ENCODE measurements at regions not wholly inside any gene's neighbourhood (a gene's known extent, or its start where the extent isn't known, plus 50 kb on each side); places are given as distances from the start of the nearest gene placed in this dataset.
"Not testable (repeated sequence)": the region's sequence is repeated elsewhere in the genome, so short reads cannot be mapped to it uniquely, and the experiment has no call there.

- H3K4me1 ChIP-seq = no peaks in the 10 kb centered on the region
- H3K27me3 ChIP-seq = no peaks in the 10 kb centered on the region
- in situ Hi-C loops (cut with MboI; ENCODE audit: low pct_ligation_motif_present in 1 of 4, low pct_unique_long_range_greater_than_20kb in 1 of 4, low sequenced_read_pairs in 3 of 4) = no loop called here
- no peaks in the 10 kb centered on the region for H3K9me3 ChIP-seq
- no peak for DNase-seq
- peaks cover 0 to 2% (median 0%) of the 10 kb centered on the region in 4 donors for H3K36me3 ChIP-seq
- TF ChIP-seq EP300 (IDR thresholded peaks at IDR 0.05; ENCODE audit: low read depth) (no peak), CTCF (IDR thresholded peaks at IDR 0.05) (no peak), POLR2AphosphoS5 (IDR thresholded peaks at IDR 0.05) (no peak), POLR2A (IDR thresholded peaks at IDR 0.05) (no peak)
- intact Hi-C loops (cut with DNase I; ENCODE audit: low total_unique reads) = no loop called here
- H3K4me3 ChIP-seq = no peak overlapping the region
- H3K27ac ChIP-seq = no peak overlapping the region
Measured at GRCh38 chr14:43408472-43408871, 1098.6 kb downstream of the FSCB start.

DNA sequence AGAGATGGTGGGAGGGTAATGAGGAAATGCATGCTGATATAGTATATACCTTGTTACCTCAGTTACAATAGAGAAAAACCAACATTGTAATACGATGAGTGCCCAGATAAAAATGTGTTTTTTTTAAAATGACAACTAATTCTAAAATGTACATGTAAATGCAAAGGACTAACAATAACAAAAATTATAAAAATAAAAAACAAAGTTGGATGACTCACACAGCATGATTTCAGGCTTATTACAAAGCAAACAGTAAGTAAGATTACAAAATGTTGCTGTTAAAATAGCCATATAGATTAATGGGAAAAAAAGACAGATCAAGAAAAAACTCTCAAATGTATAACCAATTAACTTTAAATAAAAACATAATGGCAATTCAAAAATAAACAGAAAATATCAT lies 1099.4 kb downstream of the FSCB start:
- intact Hi-C loops (cut with DNase I; ENCODE audit: low total_unique reads) (no loop called here), in situ Hi-C loops (cut with MboI; ENCODE audit: low pct_ligation_motif_present in 1 of 4, low pct_unique_long_range_greater_than_20kb in 1 of 4, low sequenced_read_pairs in 3 of 4) (no loop called here)
- Histone ChIP-seq H3K4me3 (no peak overlapping the region), H3K4me1 (no peaks in the 10 kb centered on the region), H3K9me3 (no peaks in the 10 kb centered on the region), H3K27me3 (no peaks in the 10 kb centered on the region), H3K36me3 (peaks cover 0 to 2% (median 0%) of the 10 kb centered on the region in 4 donors), H3K27ac (no peak overlapping the region)
- WGBS, 2 donors (ENCODE audit: low coverage in 1 of 2) = 54 to 85% methylated on average over 1 of the region's 1 CpG
- TF ChIP-seq POLR2AphosphoS5 (IDR thresholded peaks at IDR 0.05) (no peak), POLR2A (IDR thresholded peaks at IDR 0.05) (no peak), CTCF (IDR thresholded peaks at IDR 0.05) (no peak), EP300 (IDR thresholded peaks at IDR 0.05; ENCODE audit: low read depth) (no peak)
- DNase-seq = no peak

DNA sequence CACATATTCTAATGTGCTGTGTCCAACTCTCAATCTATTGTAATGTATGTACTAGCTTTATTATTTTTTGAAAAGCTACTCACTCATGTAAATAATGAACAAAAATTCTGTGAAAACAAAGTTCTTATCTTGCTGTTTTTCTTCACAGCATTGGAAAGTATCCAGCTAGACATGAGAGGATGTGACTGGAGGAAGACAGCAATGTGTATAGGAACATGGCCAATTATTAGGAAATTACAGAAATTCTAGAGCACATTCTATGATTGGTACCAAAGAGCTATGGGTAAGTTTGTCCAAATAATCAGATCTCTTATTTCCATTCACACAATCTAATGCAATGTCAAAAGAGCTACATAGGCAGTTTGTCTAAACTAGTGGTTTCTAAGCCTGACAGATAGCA lies 1100.2 kb downstream of the FSCB start:
- in situ Hi-C loops (cut with MboI; ENCODE audit: low pct_ligation_motif_present in 1 of 4, low pct_unique_long_range_greater_than_20kb in 1 of 4, low sequenced_read_pairs in 3 of 4) (no loop called here), intact Hi-C loops (cut with DNase I; ENCODE audit: low total_unique reads) (no loop called here)
- peaks cover 0 to 2% (median 0%) of the 10 kb centered on the region in 4 donors for H3K36me3 ChIP-seq
- H3K4me1 ChIP-seq = no peaks in the 10 kb centered on the region
- H3K4me3 ChIP-seq = no peak overlapping the region
- no peaks in the 10 kb centered on the region for H3K27me3 ChIP-seq
- TF ChIP-seq POLR2AphosphoS5 (IDR thresholded peaks at IDR 0.05) (no peak), CTCF (IDR thresholded peaks at IDR 0.05) (no peak), EP300 (IDR thresholded peaks at IDR 0.05; ENCODE audit: low read depth) (no peak), POLR2A (IDR thresholded peaks at IDR 0.05) (no peak)
- H3K27ac ChIP-seq = no peak overlapping the region
- no peaks in the 10 kb centered on the region for H3K9me3 ChIP-seq
- DNase-seq = no peak

DNA sequence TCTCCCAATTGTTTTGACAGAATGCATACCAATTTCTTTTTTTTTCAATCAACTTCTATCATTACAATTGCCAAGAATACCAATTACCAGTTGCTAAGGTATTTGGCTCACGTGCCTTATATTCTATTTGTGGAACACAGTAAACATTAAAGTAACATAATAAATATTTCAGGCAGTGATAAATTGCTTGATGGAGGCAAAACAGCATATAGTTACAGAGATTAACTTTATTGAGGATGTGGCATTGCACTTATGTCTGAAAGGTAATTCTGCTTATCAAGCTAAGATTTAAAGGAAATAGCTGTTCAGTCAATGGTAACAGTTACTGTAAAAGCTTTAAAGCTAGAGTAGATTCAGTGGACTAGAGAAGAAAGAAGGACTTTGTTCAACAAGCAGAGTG lies 1107.8 kb downstream of the FSCB start:
- in situ Hi-C loops (cut with MboI; ENCODE audit: low pct_ligation_motif_present in 1 of 4, low pct_unique_long_range_greater_than_20kb in 1 of 4, low sequenced_read_pairs in 3 of 4) (no loop called here), intact Hi-C loops (cut with DNase I; ENCODE audit: low total_unique reads) (no loop called here)
- TF ChIP-seq CTCF (IDR thresholded peaks at IDR 0.05) (no peak), EP300 (IDR thresholded peaks at IDR 0.05; ENCODE audit: low read depth) (no peak), POLR2AphosphoS5 (IDR thresholded peaks at IDR 0.05) (no peak), POLR2A (IDR thresholded peaks at IDR 0.05) (no peak)
- no peaks in the 10 kb centered on the region for H3K4me1 ChIP-seq
- no peaks in the 10 kb centered on the region for H3K9me3 ChIP-seq
- WGBS, 2 donors (ENCODE audit: low coverage in 1 of 2) = 11 to 15% methylated on average over 1 of the region's 1 CpG
- H3K4me3 ChIP-seq = no peak overlapping the region
- H3K27ac ChIP-seq = no peak overlapping the region
- no peaks in the 10 kb centered on the region for H3K36me3 ChIP-seq
- no peak for DNase-seq
- no peaks in the 10 kb centered on the region for H3K27me3 ChIP-seq

GRCh38 chr14:43370565-43370896 lies 1136.6 kb downstream of the FSCB start:
- DNase-seq; intact Hi-C loops (cut with DNase I; ENCODE audit: low total_unique reads); in situ Hi-C loops (cut with MboI; ENCODE audit: low pct_ligation_motif_present in 1 of 4, low pct_unique_long_range_greater_than_20kb in 1 of 4, low sequenced_read_pairs in 3 of 4); H3K9me3 ChIP-seq; H3K4me1 ChIP-seq; H3K27me3 ChIP-seq; H3K27ac ChIP-seq; H3K36me3 ChIP-seq; H3K4me3 ChIP-seq: not testable (repeated sequence)
- WGBS, 2 donors (ENCODE audit: low coverage in 1 of 2) = 70% methylated on average over 8 of the region's 8 CpGs; no CpG with 5 or more reads in 1 of the 2 donors
